Hematopoietic multipotent progenitor cell (in vitro differentiated cells): ENCODE measurements at regions not wholly inside any gene's neighbourhood (a gene's known extent, or its start where the extent isn't known, plus 50 kb on each side); places are given as distances from the start of the nearest gene placed in this dataset.
A peak's percentile ranks its signal among the peaks of the same experiment; 100 is the strongest.

Experiments
- DNase-seq, 3 donors: peaks; one replicate each; pipeline ENCODE4 v3.0.0-alpha.2; 2011 to 2015; ENCODE audit warnings: low read depth in 2 of 3, low spot score in 2 of 3

DNA sequence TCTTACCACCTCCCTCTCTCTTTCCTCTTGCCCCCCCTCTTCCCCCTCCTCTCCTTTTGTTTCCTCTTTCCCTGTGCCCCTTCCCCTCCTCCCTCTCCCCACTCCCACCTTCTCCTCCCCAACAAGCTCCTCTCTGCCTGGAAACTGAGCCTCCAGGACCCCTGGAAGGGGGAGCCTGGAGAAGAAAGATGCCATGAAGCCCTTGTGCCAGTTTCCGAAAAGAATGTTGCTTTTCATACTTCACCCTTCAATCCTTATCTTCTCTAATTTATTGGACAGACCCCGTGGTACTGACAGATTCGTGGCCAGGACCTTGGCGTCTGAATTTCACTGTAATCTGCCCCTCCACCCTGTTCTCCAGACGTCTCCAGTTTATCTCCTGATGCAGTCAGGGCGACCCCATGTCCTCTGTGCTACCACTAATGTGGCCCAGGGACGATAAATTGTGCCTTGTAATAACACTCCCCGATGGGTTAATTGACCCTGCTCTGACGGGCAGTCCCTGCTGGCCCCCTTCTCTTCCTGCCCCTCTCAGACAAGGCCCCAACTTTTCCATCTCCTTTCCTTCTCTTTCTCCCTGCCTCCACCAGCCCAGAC, 138.4 kb upstream of the GSE1 start:
- DNase-seq = peak in 1 of 3 donors; percentile 22

DNA sequence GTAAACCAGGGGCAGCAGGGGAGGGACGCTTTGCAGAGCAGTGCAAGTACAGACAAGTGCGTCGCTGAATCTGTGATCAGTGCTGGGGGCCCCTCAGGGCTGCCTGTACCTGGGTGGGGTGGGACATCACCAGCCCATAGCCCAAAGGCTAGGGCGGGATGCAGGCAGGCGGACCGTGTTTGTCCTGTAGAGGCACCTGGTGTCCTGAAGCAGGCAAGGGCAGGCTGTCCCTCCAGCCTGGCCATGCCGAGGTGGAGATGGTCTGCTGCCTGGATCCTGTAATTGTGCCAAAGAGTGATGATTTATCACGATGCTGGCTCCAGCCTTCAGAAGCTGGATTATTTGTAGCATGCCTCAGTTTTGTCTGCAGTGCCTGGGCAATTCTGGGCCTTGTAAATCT, 137.9 kb upstream of the GSE1 start:
- DNase-seq = no peak

DNA sequence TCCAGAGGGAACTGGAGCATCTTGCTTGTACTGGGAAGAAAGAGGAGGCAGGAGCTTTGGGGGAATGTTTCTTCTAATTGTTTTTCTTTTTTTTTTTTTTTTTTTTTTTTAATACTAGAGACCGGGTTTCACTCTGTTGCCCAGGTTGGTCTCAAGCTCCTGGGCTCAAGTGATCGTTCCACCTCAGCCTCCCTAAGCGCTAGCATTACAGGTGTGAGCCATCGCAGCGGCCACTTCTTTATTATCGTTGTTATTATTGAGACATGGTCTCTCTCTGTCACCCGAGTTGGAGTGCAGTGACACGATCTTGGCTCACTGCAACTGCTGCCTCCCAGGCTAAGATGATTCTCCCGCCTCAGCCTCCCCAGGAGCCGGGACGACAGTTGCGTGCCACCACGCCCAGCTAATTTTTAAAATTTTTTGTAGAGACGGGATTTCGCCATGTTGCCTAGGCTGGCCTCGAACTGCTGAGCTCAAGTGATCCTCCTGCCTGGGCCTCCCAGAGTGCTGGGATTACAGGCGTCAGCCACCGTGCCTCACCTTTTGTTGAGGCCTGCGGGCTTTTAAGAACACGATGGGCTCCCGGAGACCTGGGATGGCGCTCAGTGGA, 137.3 kb upstream of the GSE1 start:
- DNase-seq = no peak

DNA sequence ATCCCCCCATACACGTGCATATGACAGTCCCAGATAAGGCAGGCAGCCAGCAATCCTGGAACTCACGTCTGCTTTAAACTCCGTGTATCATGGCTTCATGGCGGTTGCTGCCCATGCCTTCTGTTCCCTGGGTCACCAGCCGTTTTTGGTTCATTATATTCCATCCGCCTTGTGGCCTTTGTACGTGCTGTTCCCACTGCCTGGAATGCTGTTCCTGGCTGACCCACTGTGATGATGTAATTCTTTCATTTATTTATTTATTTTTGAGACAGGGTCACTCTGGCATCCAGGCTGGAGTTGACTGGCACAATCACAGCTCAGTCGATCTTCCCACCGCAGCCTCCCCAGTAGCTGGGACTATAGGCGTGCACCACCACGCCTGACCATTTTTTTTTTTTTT, 136.7 kb upstream of the GSE1 start:
- no peak for DNase-seq

DNA sequence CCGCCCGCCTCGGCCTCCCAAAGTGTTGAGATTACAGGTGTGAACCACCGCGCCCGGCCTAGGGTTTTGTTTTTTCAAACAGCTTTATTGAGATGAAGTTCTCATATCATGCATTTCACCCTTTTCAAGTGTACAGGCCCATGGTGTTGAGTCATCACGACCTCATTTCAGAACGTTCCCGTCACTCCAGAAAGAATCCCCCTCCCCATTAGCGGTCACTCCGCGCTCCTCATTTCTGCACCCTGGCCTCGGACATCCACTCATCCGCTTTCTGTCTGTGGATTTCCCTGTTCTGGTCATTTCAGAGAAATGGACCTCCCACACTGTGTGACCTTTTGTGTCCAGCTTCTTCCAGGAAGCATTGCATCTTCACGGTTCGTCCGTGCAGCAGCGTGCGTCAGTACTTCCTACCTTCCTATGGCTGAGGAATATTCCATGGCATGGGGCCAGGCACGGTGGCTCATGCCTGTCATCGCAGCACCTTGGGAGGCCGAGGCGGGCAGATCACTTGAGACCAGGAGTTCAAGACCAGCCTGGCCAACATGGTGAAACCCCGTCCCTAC, 135.2 kb upstream of the GSE1 start:
- DNase-seq = no peak

DNA sequence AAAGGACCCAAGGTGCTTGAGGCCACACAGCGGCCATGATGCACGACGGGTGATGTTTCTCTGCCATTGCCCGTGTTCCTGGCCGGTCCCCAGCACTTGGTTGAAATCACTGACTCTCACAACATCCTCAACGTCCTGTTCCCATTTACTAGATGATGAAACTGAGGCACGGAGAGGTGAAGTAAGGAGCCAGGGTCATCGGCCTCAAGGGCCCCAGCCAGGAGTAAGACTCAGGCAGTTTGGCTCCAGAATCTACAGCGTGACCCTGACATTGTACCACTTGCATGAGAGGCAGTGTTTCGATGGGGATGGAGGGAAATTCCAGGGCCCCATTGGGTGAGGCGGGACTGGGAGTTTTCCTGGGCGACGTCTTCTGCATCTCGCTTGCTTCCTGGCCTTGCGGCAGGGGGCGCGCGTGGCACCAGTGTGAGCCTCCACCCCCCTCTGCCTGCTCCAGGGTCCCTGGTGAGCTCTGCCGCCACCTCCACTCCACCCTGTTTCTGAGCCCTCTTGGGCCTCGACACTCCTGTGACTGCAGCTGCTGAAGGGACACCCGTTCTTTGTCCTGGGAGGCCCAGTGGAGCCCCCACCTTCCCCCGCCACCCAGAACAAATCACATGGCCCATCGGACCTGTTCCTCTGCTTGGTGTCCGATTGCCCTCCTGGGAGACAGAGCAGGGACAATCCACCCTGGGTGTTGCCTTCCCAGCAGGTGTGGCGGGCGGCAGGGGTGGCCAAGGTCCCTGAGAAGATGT, 133.0 kb upstream of the GSE1 start:
- peak in 1 of 3 donors; percentile 39 for DNase-seq

DNA sequence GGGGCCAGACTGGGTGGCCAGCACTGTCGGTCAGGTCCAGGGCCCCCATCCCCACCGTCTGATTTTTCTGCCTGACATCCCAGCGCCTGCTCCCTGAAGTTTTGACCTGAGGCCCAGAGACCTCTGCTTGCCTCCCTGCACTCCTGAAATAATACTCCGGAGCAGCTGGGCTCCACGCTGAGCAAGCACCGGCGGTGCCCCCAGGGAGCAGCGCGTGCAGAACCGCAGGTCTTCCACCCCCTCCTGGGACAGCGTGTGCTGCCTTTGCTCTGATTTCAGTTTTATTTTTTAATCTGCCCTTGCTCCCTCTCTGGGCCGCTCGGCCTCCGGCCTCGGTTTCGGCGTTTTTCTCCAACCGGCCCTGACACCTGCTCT, 132.4 kb upstream of the GSE1 start:
- no peak for DNase-seq

DNA sequence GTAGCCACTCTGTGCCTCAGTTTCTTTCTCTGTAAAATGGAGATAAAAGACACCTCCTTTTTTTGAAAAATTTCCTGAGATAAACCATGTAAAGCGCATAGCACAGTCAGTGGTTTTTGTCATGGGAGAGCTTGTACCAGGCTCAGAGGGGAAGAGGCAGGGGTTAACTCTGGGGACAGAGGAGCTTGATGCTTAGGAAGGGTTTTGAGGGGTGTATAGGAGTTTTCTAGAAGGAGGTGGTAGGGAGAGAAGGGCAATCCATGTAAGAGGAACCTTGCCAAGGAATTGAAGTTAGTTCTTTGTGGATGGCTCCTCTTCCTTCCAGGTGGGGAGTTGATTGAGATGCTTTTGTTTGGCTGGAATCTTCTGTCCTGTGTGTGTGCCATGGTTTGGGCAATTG, 131.9 kb upstream of the GSE1 start:
- no peak for DNase-seq

DNA sequence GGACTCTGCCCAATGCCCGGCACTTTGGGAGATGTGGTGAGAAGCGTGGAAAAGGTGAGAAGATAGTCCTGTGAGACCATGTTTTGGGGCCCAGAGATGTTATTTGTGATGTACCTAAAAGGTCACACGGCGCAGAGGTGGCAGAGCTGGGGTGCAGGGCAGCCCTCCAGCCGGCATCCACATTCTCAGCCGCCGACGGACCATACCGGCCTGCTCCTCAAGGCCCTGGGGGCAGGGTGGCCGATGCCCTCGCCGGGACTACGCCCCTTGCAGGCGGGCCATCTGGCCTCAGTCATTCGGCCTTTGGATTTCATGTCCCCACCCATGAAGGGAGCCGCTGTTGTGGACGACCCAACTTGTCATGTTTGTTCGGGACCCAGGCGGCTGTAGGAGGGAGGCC, 131.4 kb upstream of the GSE1 start:
- no peak for DNase-seq

DNA sequence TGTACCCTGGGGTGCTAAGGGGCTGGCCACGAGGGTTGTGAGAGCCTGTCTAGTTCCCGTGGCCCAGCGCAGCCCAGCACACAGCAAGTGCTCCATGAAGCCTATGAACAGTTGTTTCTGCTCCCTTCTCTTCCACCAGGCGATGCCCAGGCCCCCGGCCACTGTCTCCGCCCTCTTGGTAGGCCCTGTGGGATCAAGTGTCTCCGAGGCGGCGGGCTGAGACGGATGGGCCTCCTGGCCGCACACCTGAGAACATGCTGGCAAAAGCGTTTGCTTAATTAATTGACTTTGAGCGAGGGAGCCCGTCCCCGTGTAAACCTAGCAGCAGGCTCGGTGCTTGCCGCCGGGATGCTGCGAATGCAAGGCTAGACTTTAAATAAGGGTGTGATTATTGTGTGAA, 129.7 kb upstream of the GSE1 start:
- no peak for DNase-seq

DNA sequence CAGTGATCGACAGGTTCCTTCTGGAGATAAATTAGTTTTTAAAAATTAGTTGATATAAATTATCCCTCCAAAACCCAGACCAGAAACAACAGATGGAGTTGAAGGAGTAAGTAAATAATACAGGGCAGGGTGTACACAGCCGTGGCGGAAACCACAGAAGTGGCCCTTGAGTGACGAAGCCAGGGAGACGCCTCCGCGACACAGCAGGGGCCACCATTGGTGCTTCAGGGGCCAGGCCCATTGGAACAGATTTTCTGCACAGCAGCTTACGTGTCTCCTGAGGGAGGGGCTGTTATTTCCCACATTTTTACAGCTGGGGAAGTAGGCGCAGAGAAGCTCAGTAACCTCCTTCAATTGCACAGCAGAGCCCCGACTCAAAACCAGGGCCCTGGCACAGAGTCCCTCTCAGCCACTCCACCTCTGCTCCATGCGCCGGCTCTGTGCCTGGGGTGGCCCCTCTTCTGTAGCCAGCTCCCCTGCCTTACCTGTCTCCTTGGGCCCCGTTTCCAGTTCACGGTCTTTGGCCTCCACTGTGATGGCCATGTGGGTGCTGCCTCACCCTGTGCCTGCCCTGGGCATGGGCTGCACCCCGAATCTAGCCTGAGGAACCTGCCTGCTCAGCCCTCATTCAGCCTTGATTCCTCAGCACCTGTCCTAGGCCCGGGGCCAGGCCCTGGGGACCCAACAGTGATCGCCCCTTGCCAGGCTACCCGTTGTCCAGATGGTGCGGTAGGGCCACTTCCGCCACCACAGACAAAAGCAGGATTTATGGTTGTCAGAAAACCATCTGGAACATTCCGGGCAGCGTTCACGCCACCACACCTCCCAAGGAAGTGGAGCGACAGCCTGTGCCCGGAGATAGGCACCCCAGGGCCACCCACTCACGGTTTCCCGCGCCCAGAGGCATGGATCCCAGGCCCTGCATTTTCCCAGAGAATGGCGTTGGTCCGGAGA, 128.5 kb upstream of the GSE1 start:
- peak in 2 of 3 donors; percentile 62 to 90 for DNase-seq

DNA sequence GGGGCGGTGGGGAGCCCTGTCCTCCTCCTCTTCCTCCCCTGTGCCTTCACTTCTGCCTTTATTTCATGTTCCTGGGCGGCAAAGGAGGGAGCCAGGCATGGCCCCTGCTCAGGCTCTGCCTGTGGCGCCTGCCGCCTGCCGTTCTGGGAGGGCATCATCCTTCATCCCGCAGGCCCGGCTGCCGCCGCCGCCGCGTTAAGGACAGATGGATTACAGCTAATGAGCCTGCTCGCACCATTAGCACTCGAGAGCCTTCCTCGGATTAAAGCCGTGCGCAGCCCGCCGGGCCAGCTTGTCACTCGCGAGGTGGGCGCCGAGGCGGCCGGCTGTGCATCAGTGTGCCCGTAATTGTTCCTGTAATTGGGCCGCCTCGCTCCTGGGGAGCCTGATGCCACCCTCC, 127.7 kb upstream of the GSE1 start:
- no peak for DNase-seq

DNA sequence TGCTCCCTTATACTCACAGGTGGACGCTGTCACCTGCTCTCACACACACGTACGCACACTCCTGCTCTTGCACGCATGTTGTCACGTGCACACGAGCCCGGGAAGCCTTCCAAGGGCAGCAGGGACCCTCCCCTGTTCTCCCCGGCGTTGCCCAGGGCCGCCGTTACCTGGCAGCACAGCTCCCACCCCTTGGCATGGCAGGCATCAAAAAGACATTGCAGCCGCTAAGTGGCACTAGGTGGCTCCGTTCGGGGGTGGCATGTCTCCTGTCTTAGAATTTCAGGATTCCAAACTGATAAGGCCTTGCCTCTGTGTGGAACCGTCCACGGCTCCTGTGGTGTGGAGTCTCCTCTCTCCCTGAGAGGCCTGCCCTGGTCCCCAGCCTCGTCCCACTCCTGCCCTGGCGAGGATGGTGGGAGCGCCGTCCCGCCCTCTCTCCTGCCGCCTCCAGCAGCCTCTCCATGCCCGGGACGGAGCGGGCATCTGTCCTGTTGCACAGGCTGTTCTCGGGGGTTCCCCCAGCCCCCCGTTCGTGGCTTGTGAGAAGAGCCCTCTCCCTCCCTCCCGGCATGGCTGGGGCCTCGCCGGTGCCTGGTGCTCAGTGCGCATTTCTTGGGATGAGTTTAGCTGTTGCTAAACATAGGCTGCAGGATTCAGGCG, 126.7 kb upstream of the GSE1 start:
- DNase-seq = no peak

DNA sequence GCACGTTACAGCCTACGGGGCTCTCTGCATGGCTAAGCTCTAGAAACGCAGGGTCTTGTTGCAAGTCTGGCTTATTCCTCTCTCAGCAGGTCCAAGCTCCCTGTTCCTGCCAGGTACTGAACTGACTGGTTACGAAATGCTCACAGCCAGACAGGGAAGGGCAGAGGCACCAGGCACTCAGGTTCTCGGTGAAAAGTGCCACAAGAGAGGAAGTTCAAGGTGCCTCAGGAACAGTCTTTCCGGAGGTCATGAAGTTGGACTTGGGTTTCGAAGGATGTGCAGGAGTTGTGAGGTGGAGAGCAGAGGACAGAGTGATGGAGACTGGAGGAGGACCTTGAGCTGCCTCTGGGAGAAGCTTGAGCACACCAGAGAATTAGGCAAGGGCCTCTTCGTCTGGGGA, 124.7 kb upstream of the GSE1 start:
- no peak for DNase-seq

DNA sequence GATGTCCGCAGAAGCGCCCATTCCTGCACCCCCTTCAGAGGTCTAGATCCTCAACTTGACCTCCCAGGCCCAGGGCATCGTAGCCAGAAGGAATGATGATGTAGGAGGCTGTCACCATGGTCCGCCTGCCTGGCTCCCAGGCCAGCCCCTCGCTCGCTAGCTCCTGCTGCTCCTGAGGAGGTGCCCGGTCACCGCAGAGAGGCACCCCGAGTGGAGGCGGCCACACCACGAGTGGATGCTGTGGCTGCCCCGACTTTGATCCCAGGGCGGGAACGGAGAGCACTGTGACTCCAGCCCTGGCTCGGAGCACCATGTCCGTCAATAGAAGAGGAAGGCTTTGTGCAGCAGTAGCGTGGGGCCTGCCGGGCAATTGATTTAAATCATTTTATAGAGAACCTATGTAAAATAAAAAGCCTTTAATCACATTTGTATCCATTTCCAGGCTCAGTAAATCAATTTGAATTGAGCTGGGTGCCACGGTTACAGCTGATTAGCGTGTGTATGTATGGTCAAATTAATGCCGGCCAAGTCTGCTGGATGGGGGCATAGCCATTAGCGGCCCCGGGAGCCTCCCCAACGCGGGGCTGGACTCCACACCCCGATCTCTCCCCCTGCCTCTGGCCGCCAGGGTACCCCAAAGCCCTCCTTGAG, 122.6 kb upstream of the GSE1 start:
- no peak for DNase-seq

DNA sequence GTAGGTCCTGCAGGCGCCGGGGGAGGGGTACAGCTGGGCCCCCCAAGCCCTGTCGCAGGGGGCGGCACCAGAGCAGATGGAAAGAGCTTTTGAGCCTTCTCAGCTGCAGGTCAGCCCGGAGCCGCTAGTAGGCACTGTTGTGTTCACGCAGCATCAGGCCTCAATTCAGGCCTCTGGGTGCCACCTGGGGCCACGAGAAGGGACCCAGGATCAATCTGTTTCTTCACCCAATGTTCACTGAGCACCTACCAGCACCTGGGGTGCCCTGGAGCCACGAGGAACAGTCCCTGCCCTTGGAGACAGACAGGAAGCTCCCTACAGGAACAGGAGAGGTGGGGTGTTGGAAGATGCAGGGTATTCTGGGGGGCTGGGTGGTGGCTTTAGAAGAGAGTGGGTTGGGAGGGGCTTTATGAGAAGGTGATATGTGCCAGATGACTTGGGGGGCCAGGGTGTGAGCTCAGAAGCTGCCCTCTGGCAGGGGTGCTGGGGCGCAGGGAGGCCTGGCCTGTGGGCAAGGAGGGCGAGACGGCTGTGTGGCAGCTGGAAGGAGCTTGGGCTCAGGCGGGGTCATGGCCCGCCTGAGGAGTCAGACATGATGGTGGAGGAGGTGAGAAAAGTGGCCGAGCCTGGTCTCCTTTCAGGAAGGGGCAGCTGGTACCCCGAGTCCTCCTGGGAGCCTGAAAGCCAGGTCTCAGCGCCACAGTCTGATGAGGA, 121.9 kb upstream of the GSE1 start:
- DNase-seq = peak in 1 of 3 donors; percentile 59

DNA sequence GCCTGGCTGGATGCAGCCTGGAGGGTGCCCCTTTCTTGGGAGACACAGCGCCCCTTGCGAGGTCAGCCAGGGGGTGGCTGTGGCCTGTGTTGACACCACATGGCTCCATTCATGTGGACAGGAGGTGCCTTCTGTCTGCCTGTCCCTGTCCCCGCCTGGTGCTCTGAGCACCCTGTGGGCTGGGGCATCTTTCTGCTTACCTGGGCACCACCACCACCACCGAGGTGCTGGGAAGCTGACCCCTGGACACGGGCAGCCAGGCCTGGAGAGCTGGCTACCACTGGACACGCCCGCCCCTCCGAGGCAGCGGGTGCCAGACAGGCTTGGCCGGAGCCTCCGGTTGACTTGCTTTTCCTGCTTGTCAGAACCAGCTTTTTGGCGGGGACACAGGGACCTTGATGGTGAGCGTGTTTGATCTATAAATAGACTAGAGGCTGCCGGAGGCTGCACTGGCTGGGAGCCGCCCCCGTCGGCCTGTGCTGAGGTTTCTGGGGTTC, 121.3 kb upstream of the GSE1 start:
- DNase-seq = no peak

DNA sequence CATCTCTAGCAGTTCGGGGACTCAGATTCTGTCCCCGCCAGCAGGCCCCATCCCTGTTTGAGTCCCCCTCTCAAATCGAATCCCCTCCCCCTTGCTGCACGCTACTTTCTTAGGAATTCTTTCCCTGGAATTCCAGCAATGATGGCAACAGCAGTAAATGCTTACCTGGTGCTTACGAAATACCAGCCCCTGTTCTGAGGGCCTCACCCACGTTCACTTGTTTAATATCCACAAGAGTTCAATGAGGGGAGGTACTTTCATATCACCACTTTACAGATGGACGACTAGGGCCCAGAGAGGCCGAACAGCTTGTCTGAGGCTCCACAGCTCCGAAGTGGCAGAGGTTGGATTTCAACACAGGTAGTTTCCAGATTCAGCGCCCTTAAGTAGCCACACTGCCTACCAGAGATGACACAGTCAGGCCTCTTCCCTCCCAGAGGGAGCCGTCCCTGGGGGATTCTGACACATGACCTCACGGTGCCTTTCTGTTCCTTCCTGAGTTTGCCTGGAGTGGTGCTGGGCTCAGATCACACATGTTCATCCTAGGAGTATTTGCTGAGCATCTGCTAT, 120.7 kb upstream of the GSE1 start:
- DNase-seq = no peak

DNA sequence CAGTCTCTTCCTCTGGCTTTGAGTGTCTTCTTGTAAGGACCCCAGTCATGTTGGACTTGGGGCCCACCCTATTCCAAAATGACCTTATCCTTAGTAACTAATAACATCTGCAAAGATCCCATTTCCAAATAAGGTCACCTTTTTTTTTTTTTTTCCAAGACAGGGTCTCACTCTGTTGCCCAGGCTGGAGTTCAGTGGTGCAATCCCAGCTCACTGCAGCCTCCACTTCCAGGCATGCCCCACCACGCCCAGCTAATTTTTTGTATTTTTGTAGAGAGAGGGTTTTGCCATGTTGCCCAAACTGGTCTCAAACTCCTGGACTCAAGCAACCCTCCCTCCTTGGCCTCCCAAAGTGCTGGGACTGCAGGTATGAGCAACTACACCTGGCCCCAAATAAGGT, 118.8 kb upstream of the GSE1 start:
- no peak for DNase-seq
